GM23338 (cell line): ENCODE measurements at regions not wholly inside any gene's neighbourhood (a gene's known extent, or its start where the extent isn't known, plus 50 kb on each side); places are given as distances from the start of the nearest gene placed in this dataset.

Experiments
- ATAC-seq: fragments of 200-7000 bp; cut with Tn5 transposase; 3 replicates; pipeline ENCODE4 v1.9.1; 2020
- DNase-seq: peaks from one replicate; pipeline ENCODE4 v3.0.0-alpha.2; 2015; ENCODE audit warnings: low spot score
- H2AFZ ChIP-seq: fragments of 200-600 bp; sonication (generic); 2 replicates; pipeline ENCODE4 v1.8.0; 2016; ENCODE audit warnings: antibody characterized with exemption, mild to moderate bottlenecking, moderate library complexity
- H3F3A ChIP-seq: fragments of 200-600 bp; sonication (generic); replicated peaks from 2 replicates; pipeline ENCODE4 v1.8.0; 2017; ENCODE audit warnings: antibody characterized with exemption, mixed run types, low read depth
- H3K27ac ChIP-seq: fragments of 200-600 bp; sonication (generic); 2 replicates; pipeline ENCODE4 v1.6.1; 2016; ENCODE audit warnings: low read depth
- H3K27me3 ChIP-seq: fragments of 200-600 bp; sonication (generic); 2 replicates; pipeline ENCODE4 v1.8.0; 2016; ENCODE audit warnings: mild to moderate bottlenecking, mixed run types, moderate library complexity; ENCODE audit not compliant: insufficient read depth
- H3K36me3 ChIP-seq: fragments of 200-600 bp; sonication (generic); 2 replicates; pipeline ENCODE4 v1.8.0; 2016; ENCODE audit warnings: mild to moderate bottlenecking; ENCODE audit not compliant: insufficient read depth
- H3K4me1 ChIP-seq: fragments of 200-600 bp; sonication (generic); 2 replicates; pipeline ENCODE4 v1.8.0; 2016; ENCODE audit warnings: mild to moderate bottlenecking, moderate library complexity; ENCODE audit not compliant: insufficient read depth
- H3K4me2 ChIP-seq: fragments of 200-600 bp; sonication (generic); 2 replicates; pipeline ENCODE4 v1.7.1; 2017; ENCODE audit warnings: mixed run types
- H3K4me3 ChIP-seq: fragments of 200-600 bp; sonication (generic); 2 replicates; pipeline ENCODE4 v1.6.1; 2016; ENCODE audit warnings: mixed run types
- H3K79me2 ChIP-seq: fragments of 200-600 bp; sonication (generic); replicated peaks from 2 replicates; pipeline ENCODE4 v1.8.0; 2017; ENCODE audit warnings: mild to moderate bottlenecking; ENCODE audit not compliant: insufficient read depth
- H3K9me2 ChIP-seq: fragments of 200-600 bp; sonication (generic); 2 replicates; pipeline ENCODE4 v1.8.0; 2017; ENCODE audit not compliant: insufficient read depth
- H4K20me1 ChIP-seq: fragments of 200-600 bp; sonication (generic); replicated peaks from 2 replicates; pipeline ENCODE4 v1.8.0; 2017; ENCODE audit warnings: mild to moderate bottlenecking; ENCODE audit not compliant: insufficient read depth
- H3K27ac Mint-ChIP-seq: 2 replicates; pipeline ENCODE4 v1.8.0; 2020; ENCODE audit warnings: inconsistent platforms, mild to moderate bottlenecking, moderate library complexity, mixed read lengths
- H3K27me3 Mint-ChIP-seq: 3 replicates; pipeline ENCODE4 v1.8.0; 2022; ENCODE audit warnings: low read depth, mild to moderate bottlenecking, moderate library complexity, mixed read lengths, inconsistent platforms; ENCODE audit not compliant: insufficient read depth, poor library complexity
- H3K36me3 Mint-ChIP-seq: 3 replicates; pipeline ENCODE4 v1.8.0; 2021; ENCODE audit warnings: low read depth, mild to moderate bottlenecking, inconsistent platforms, moderate library complexity, mixed read lengths
- H3K4me1 Mint-ChIP-seq: 3 replicates; pipeline ENCODE4 v1.8.0; 2020; ENCODE audit warnings: mild to moderate bottlenecking, inconsistent platforms, mixed read lengths
- H3K4me3 Mint-ChIP-seq: 3 replicates; pipeline ENCODE4 v1.8.0; 2021; ENCODE audit warnings: moderate library complexity, mild to moderate bottlenecking, inconsistent platforms, mixed read lengths
- H3K9me3 Mint-ChIP-seq: 3 replicates; pipeline ENCODE4 v1.8.0; 2020; ENCODE audit warnings: moderate library complexity, mild to moderate bottlenecking, inconsistent platforms, mixed read lengths
- EZH2 ChIP-seq: fragments of 200-600 bp; sonication (generic); IDR thresholded peaks from one replicate; pipeline ENCODE4 v1.8.0; 2017; ENCODE audit warnings: antibody characterized with exemption, mild to moderate bottlenecking, low read depth; ENCODE audit not compliant: unreplicated experiment
- EZH2phosphoT487 ChIP-seq: fragments of 200-600 bp; sonication (generic); IDR thresholded peaks from one replicate; pipeline ENCODE4 v1.8.1; 2018; ENCODE audit warnings: antibody characterized with exemption; ENCODE audit not compliant: unreplicated experiment
- JUNB ChIP-seq: IDR thresholded peaks from one replicate; pipeline ENCODE4 v1.6.1; 2016; ENCODE audit warnings: antibody characterized with exemption; ENCODE audit not compliant: unreplicated experiment
- NANOG ChIP-seq: IDR thresholded peaks from 2 replicates; pipeline ENCODE4 v1.6.1; 2016; ENCODE audit warnings: antibody characterized with exemption, borderline replicate concordance
- POLR2AphosphoS5 ChIP-seq: IDR thresholded peaks from 2 replicates; pipeline ENCODE4 v1.6.1; 2016; ENCODE audit warnings: antibody characterized with exemption, low read depth
- STAT1 ChIP-seq: IDR thresholded peaks from one replicate; pipeline ENCODE4 v1.6.1; 2016; ENCODE audit warnings: antibody characterized with exemption; ENCODE audit not compliant: unreplicated experiment
- ZNF114 ChIP-seq: fragments of 250-450 bp; sonication (Bioruptor Pico); IDR thresholded peaks from 2 replicates; pipeline ENCODE4 v1.5.0; 2020; ENCODE audit warnings: mild to moderate bottlenecking, moderate library complexity
- ZNF331 ChIP-seq: fragments of 250-450 bp; sonication (Bioruptor Pico); IDR thresholded peaks from 2 replicates; pipeline ENCODE4 v1.5.0; 2020; ENCODE audit warnings: low read depth, mild to moderate bottlenecking, moderate library complexity
- TF ChIP-seq, protein P1 (sequence below): fragments of 250-450 bp; sonication (Bioruptor Pico); IDR thresholded peaks from 2 replicates; pipeline ENCODE4 v1.5.0; 2020; ENCODE audit warnings: mild to moderate bottlenecking, moderate library complexity
- TF ChIP-seq, protein P2 (sequence below): IDR thresholded peaks from one replicate; pipeline ENCODE4 v1.6.1; 2018; ENCODE audit warnings: antibody characterized with exemption; ENCODE audit not compliant: unreplicated experiment
- TF ChIP-seq, protein P3 (sequence below): IDR thresholded peaks from 2 replicates; pipeline ENCODE4 v1.6.1; 2016; ENCODE audit warnings: antibody characterized with exemption
- TF ChIP-seq, protein P4 (sequence below), 2 experiments: fragments of 200-600 bp in 1 of 2; sonication (generic) in 1 of 2; conservative IDR thresholded peaks; 2 replicates each; pipeline versions ENCODE4 v1.5.1 to v1.6.1; 2016 to 2017; ENCODE audit warnings: antibody characterized with exemption in 2 of 2, low read depth in 2 of 2, mild to moderate bottlenecking in 2 of 2, moderate library complexity in 1 of 2

DNA sequence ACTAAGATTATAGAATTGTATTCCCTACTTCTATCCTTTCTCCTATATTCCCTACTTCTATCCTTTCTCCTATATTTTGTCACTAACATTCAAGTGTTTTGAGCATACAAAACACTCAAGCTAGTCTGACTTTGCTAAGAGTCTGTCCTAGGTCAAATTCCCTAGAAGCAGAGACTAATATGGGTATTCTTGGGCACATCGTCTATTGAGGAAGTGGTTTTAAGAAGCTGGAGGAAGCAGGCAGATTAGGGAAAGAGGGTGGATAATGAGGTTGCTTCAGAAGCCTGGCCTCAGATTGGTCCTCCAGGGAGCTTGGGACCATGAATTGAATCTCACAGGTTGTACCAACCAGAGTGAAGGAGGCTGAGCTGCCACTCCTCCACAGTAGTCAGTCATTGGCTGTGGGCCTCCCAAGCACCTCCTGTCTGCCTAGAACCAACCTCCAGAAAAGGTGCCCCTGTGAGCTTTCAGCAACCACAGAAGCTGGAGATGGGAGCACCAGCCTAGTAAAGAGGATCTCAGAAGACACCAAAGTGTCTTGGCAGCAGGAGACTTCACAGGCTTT lies 295.9 kb upstream of the PHF14 start:
- TF ChIP-seq EZH2phosphoT487 (no peak), JUNB (no peak), POLR2AphosphoS5 (no peak), ZNF331 (no peak), EZH2 (no peak), ZNF114 (CRISPR knock-in tag) (no peak), STAT1 (no peak), NANOG (no peak)
- TF ChIP-seq, protein P1, sequence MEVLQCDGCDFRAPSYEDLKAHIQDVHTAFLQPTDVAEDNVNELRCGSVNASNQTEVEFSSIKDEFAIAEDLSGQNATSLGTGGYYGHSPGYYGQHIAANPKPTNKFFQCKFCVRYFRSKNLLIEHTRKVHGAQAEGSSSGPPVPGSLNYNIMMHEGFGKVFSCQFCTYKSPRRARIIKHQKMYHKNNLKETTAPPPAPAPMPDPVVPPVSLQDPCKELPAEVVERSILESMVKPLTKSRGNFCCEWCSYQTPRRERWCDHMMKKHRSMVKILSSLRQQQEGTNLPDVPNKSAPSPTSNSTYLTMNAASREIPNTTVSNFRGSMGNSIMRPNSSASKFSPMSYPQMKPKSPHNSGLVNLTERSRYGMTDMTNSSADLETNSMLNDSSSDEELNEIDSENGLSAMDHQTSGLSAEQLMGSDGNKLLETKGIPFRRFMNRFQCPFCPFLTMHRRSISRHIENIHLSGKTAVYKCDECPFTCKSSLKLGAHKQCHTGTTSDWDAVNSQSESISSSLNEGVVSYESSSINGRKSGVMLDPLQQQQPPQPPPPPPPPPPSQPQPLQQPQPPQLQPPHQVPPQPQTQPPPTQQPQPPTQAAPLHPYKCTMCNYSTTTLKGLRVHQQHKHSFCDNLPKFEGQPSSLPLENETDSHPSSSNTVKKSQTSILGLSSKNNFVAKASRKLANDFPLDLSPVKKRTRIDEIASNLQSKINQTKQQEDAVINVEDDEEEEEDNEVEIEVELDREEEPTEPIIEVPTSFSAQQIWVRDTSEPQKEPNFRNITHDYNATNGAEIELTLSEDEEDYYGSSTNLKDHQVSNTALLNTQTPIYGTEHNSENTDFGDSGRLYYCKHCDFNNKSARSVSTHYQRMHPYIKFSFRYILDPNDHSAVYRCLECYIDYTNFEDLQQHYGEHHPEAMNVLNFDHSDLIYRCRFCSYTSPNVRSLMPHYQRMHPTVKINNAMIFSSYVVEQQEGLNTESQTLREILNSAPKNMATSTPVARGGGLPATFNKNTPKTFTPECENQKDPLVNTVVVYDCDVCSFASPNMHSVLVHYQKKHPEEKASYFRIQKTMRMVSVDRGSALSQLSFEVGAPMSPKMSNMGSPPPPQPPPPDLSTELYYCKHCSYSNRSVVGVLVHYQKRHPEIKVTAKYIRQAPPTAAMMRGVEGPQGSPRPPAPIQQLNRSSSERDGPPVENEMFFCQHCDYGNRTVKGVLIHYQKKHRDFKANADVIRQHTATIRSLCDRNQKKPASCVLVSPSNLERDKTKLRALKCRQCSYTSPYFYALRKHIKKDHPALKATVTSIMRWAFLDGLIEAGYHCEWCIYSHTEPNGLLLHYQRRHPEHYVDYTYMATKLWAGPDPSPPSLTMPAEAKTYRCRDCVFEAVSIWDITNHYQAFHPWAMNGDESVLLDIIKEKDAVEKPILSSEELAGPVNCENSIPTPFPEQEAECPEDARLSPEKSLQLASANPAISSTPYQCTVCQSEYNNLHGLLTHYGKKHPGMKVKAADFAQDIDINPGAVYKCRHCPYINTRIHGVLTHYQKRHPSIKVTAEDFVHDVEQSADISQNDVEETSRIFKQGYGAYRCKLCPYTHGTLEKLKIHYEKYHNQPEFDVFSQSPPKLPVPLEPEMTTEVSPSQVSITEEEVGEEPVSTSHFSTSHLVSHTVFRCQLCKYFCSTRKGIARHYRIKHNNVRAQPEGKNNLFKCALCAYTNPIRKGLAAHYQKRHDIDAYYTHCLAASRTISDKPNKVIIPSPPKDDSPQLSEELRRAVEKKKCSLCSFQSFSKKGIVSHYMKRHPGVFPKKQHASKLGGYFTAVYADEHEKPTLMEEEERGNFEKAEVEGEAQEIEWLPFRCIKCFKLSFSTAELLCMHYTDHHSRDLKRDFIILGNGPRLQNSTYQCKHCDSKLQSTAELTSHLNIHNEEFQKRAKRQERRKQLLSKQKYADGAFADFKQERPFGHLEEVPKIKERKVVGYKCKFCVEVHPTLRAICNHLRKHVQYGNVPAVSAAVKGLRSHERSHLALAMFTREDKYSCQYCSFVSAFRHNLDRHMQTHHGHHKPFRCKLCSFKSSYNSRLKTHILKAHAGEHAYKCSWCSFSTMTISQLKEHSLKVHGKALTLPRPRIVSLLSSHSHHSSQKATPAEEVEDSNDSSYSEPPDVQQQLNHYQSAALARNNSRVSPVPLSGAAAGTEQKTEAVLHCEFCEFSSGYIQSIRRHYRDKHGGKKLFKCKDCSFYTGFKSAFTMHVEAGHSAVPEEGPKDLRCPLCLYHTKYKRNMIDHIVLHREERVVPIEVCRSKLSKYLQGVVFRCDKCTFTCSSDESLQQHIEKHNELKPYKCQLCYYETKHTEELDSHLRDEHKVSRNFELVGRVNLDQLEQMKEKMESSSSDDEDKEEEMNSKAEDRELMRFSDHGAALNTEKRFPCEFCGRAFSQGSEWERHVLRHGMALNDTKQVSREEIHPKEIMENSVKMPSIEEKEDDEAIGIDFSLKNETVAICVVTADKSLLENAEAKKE, result no peak
- TF ChIP-seq, protein P2, sequence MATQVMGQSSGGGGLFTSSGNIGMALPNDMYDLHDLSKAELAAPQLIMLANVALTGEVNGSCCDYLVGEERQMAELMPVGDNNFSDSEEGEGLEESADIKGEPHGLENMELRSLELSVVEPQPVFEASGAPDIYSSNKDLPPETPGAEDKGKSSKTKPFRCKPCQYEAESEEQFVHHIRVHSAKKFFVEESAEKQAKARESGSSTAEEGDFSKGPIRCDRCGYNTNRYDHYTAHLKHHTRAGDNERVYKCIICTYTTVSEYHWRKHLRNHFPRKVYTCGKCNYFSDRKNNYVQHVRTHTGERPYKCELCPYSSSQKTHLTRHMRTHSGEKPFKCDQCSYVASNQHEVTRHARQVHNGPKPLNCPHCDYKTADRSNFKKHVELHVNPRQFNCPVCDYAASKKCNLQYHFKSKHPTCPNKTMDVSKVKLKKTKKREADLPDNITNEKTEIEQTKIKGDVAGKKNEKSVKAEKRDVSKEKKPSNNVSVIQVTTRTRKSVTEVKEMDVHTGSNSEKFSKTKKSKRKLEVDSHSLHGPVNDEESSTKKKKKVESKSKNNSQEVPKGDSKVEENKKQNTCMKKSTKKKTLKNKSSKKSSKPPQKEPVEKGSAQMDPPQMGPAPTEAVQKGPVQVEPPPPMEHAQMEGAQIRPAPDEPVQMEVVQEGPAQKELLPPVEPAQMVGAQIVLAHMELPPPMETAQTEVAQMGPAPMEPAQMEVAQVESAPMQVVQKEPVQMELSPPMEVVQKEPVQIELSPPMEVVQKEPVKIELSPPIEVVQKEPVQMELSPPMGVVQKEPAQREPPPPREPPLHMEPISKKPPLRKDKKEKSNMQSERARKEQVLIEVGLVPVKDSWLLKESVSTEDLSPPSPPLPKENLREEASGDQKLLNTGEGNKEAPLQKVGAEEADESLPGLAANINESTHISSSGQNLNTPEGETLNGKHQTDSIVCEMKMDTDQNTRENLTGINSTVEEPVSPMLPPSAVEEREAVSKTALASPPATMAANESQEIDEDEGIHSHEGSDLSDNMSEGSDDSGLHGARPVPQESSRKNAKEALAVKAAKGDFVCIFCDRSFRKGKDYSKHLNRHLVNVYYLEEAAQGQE, result no peak
- TF ChIP-seq, protein P3, sequence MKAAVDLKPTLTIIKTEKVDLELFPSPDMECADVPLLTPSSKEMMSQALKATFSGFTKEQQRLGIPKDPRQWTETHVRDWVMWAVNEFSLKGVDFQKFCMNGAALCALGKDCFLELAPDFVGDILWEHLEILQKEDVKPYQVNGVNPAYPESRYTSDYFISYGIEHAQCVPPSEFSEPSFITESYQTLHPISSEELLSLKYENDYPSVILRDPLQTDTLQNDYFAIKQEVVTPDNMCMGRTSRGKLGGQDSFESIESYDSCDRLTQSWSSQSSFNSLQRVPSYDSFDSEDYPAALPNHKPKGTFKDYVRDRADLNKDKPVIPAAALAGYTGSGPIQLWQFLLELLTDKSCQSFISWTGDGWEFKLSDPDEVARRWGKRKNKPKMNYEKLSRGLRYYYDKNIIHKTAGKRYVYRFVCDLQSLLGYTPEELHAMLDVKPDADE, result no peak
- TF ChIP-seq, protein P4, sequence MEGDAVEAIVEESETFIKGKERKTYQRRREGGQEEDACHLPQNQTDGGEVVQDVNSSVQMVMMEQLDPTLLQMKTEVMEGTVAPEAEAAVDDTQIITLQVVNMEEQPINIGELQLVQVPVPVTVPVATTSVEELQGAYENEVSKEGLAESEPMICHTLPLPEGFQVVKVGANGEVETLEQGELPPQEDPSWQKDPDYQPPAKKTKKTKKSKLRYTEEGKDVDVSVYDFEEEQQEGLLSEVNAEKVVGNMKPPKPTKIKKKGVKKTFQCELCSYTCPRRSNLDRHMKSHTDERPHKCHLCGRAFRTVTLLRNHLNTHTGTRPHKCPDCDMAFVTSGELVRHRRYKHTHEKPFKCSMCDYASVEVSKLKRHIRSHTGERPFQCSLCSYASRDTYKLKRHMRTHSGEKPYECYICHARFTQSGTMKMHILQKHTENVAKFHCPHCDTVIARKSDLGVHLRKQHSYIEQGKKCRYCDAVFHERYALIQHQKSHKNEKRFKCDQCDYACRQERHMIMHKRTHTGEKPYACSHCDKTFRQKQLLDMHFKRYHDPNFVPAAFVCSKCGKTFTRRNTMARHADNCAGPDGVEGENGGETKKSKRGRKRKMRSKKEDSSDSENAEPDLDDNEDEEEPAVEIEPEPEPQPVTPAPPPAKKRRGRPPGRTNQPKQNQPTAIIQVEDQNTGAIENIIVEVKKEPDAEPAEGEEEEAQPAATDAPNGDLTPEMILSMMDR (conservative IDR thresholded peaks at IDR 0.05; ENCODE audit: low read depth in 2 of 2), result no peak
- H3K9me3 Mint-ChIP-seq, result no peaks in the 10 kb centered on the region
- Histone ChIP-seq H3K4me3 (no peak overlapping the region), H3K27me3 (no peaks in the 10 kb centered on the region), H3K4me2 (no peak overlapping the region), H2AFZ (no peak overlapping the region), H4K20me1 (no peaks in the 10 kb centered on the region), H3K79me2 (no peaks in the 10 kb centered on the region), H3K27ac (no peak overlapping the region), H3K4me1 (peaks cover 6% of the 10 kb centered on the region; the same call in 1 of the 2 replicates), H3F3A (no peaks in the 10 kb centered on the region), H3K9me2 (no peaks in the 10 kb centered on the region; the same call in 1 of the 2 replicates), H3K36me3 (no peaks in the 10 kb centered on the region)
- no peak for DNase-seq
- no peaks in the 10 kb centered on the region for H3K36me3 Mint-ChIP-seq
- no peak for ATAC-seq
- peaks cover 5% of the 10 kb centered on the region for H3K4me1 Mint-ChIP-seq
- H3K27me3 Mint-ChIP-seq, result no peaks in the 10 kb centered on the region
- no peak overlapping the region for H3K27ac Mint-ChIP-seq
- H3K4me3 Mint-ChIP-seq, result no peak overlapping the region
